Endometrium (tissue), 2 donors: ENCODE measurements at regions not wholly inside any gene's neighbourhood (a gene's known extent, or its start where the extent isn't known, plus 50 kb on each side); places are given as distances from the start of the nearest gene placed in this dataset.
"Not testable (repeated sequence)": the region's sequence is repeated elsewhere in the genome, so short reads cannot be mapped to it uniquely, and the experiment has no call there.

Experiments used
- FAIRE-seq: peaks from 2 replicates; lab custom pipeline; 2012; peaks lifted over from hg19 to GRCh38; lab: Jason Lieb, UNC
- donor health status: control.
- donor health status: control.

DNA sequence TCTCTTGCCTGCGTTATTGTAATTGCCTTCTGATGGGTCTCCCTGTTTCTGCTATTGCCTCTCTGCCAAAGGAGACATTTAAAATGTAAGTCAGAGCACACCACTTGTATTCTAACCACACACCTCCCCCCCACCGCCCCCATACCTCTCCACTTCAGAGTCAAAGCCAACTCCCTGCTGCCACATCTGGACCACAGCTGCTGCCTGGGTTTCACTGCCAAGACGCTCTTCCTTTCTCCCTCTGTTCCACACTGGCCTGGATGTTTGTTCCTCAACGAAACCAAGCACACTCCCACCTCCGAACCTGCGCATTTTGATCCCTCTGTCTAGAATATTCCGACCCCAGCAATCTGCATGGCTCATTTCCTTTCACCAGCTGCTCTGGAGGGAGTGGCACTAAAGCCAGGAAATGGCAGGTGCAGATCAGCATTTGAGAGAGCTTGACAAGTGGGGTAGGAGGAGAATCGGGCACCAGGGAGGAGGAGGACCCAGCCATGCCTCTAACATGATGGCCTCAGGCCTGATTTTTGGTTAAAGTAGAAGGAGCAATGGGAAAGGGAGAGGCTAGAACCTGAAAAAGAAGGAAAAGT lies 92.4 kb upstream of the HS3ST2 start:
- peak; percentile 65 for FAIRE-seq

DNA sequence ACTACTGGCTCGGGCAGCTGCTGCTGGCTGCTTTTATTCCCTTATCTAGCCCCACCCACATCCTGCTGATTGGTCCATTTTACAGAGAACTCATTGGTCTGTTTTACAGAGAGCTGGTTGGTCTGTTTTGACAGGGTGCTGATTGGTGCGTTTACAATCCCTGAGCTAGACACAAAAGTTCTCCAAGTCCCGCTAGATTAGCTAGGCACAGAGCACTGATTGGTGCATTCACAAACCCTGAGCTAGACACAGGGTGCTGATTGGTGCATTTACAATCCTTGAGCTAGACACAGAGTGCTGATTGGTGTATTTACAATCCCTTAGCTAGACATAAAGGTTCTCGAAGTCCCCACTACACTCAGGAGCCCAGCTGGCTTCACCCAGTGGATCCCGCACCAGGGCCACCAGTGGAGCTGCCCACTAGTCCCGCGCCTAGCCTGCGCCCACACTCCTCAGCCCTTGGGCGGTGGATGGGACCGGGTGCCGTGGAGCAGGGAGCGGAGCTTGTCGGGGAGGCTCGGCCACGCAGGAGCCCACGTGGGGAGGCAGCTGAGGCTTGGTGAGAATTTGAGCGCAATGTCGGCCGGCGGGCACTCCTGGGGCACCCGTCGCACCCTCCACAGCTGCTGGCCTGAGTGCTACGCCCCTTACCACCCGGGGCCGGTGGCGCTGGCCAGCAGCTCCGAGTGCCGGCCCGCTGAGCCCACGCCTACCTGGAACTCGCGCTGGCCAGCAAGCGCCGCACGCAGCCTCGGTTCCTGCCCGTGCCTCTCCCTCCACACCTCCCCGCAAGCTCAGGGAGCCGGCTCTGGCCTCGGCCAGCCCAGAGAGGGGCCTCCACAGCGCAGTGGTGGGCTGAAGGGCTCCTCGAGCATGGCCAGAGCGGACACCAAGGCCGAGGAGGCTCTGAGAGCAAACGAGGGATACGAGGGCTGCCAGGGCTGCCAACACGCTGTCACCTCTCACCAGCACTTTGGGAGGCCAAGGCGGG lies 91.1 kb upstream of the HS3ST2 start:
- FAIRE-seq, result not testable (repeated sequence)

DNA sequence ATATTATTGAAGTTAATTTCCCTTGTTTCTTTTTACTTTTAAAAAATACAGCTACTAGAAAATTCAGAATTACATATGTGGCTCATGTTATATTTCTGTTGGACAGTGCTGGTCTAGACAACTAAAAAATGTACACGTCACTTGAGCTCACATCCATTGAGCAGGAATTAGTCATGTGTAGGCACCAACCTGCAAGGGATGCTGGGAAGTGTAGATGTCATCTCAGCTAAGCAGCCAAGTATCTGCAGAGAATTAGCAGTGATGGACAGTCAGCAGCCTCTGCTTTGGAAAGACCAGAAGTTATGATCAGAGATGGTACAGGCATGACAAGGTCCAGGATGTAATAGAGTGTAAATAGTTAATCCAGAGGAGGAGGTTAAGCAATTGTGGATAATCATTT lies 87.1 kb upstream of the HS3ST2 start:
- no peak for FAIRE-seq

DNA sequence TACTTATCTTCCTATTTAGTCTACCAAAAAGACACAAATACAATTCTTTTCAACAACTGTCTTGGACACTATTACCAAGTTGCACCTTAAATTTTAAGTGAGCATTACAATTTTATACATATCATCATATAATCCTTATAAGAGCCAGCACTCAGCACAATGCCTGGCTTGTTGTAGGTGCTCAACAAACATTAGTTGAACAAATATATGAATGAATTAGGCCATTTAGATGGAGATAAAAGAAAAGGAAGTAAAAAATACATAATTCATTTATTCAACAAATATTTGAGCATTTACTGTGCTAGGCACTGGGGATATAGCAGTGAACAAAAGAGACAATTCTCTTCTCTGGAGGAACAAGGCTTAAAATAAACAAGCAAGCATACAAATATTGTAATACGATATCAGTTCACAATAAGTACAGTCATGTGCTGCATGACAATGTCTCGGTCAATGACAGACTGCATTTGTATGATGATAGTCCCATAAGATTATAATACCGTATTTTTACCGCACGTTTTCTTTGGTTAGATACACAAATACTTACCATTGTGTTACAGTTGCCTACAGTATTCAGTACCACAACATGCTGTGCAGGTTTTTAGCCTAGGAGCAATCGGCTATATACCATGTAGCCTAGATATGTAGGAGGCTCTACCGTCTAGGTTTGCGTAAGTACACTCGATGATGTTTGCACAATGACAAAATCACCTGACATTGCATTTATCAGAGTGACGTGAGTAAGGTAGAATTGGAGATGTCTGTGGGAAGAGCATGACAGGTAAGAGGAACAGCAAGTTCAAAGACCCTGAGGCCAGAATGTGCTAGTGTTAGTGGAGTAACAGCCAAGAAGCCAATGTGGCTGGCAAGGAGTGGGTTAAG lies 86.4 kb upstream of the HS3ST2 start:
- FAIRE-seq, result no peak

DNA sequence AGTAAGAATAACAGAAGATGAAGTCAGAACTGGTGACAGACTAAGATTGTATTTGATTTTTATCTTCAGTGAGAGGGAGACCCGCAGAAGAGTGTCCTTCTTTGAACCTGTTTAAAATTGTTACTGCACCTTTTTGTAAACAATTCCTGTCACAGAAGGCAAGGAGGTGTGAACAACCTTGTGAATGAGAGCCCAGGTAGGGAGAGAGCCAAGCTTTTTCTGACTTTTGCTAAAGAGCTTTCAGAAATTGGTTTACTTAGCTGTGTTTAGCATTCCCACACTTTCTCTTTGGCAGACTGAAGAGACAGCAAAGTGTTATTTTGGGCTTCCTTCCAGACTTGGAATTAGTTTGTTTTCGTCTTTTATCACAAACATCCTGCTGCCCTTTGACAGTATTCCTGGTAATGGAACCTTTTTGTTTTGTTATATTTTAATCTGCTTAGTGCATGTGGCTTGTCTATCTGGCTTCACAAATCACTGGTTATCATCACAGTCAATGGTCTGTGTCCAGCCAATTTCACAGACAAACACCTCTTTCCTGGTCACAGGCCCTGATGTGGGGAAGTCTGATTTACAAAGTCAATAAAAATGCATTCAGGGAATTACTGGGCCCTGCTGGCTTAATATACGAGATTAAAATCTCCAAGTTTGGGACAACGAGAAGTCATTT lies 85.7 kb upstream of the HS3ST2 start:
- FAIRE-seq, result peak; percentile 98

DNA sequence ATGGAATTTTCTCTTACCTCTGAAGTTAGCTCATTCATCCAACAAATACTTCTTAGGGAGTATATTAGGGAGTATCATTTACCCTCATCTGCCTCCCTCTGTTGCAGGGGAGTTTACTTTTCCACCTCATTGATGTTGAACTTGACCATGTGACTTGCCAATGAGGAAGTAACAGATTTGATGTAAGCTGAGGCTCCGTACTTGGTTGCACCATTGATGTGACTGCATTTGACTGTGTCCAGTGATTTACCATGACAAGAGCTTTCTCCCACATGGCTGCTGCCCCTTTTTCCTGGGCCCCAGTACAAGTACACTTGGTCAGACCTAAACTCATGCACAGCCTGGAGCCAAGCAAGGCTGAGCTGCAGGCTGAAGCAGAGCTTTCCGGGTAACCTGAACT lies 81.6 kb upstream of the HS3ST2 start:
- FAIRE-seq, result no peak

DNA sequence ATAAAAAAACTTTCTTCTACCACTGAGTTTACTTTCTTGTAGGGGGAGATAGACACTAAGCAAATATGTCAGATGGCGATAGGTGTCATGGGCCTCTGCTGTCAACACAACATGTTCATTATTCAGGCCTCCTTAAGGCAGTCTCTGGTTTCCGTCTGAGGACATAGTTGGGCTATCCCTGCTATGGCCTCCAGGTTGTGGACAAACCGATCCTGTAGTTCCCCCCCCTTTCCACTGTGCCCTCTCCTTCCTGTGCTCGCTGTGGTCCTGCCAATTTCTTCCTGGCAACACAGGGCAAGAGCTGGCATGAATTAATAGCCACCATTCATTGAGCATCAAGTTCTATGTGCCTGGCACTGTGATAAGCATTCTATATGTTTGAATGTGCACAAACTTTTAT lies 81.0 kb upstream of the HS3ST2 start:
- FAIRE-seq, result no peak

DNA sequence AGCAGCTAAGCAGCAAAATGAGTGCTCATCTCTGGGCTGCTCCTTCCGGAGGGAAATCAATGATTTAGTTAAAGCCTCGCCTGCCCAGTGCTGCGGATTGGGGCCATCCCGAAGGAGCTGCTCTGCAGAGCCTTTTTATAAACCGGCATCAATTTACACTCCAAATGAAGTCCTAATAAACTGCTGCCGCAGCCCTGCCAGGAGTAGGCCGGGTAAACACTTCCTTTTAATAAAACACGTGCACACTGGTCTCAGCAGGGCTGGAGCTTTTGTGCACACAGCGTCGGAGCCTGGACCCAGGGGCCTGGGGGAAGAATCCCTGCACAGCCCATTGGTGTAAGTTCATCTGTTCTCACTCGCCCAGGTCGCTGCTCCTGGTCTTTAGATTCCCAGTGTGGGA lies 79.6 kb upstream of the HS3ST2 start:
- no peak for FAIRE-seq

DNA sequence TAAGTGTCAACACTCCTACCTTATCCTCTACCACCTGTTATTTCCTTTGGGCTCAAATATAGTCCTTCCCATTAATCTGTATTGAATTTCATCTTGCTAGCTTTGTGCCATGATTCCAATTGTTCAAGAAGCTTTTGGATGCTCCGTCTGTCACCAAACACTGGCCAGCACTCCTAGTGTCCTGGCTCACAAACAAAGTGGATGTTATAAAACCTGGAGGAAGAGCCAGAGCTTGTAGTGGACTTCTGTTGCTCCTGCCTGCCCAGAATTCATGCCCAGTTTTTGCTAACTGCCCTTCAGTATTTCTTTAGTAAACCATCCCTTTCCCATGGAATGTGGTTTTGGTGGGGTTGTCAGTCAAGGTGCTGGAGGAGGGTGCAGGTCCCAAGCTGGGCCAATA lies 77.2 kb upstream of the HS3ST2 start:
- FAIRE-seq, result no peak

DNA sequence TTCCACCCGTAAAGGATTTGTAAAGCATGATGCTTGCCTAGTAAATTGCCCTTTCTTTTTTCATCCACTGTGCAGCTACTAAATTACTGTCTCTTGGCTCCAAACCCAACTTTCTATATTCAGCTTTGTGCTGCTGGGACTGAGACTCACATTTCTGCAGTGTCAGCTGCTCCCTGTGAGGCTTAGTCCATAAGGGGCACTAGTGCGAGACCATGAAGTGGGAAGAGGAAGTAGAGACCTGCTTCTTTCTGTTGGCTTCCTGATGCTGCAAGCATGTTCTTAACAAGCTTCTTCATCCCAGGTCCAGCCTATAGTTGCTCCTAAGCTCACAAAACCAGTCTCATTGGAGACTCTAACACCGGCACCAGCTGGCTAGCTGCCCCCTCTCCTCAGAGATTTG lies 74.9 kb upstream of the HS3ST2 start:
- FAIRE-seq, result no peak

DNA sequence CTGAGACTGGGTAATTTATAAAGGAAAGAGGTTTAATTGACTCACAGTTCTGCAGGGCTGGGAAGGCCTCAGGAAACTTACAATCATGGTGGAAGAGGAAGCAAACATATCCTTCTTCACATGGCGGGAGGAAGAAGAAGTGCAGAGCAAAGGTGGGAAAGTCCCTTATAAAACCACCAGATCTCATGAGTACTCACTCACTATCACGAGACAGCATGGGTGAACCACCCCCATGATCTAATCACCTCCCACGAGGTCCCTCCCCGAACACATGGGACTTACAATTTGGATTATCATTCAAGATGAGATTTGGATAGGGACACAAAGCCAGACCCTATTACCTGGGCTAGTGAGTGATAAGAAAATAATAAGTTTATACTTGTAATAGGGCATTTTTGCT lies 70.6 kb upstream of the HS3ST2 start:
- FAIRE-seq, result no peak

DNA sequence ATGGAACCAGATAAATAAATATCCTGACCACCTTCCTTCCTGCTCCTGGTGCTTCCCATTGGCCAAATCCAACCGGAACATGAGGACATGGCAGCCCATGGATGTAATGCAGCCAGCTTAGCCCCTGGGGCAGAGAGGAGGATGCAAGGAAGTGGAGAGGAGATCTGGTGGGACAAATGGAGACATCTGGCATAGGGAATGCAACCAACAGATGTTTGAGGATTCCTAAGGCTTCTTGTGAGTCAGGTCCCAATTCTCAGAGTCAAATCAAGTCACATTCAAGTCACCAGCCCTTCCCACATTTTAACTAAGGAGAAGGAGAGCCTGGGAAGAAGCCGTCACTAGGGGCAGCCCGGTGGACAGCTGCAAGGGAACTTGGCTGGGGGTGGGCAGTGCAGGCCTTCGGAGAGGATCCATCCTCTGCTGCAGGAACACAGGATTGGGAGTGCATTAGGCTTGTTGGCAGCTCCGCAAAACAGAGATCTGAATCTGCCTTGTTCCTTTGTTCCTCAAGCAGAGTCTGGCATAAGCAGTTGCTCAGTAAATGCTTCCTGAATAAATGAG lies 62.8 kb upstream of the HS3ST2 start:
- FAIRE-seq, result no peak

DNA sequence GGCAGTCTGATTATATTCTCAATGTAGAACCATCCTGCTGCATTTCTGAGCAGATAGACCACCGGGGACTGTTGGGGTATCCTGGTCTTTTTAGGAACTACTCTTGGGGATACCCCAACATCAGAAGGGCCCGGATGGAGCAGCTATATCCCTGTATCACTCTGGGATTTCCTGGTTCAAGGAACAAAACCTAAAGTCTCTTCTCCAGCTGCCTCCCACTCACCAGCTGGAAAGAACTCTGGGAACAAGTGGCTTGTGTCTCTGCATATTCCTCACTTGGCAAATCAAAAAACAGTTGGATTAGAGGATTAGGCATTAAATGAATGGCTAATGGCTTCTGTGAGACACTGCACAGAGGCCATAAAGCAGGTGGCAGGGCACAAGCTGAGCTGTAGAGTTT lies 62.3 kb upstream of the HS3ST2 start:
- no peak for FAIRE-seq

DNA sequence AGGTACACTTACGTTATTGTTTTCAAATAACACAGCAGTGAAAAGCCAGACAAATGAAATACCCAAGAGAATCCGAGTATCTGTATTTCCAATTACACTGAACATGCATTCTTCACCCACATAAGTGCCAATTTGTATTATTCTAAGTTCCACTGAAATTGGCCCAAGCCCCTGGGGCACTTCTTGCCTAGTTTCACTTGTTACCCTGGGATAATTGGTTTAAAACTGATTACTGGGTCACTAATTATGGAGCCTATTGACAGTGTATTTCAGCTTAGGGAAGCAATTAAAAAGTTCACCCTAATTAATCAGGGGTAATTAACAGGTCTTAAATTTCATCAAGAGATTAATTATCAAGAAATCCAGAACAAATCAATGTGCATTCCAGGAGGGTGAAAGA lies 60.5 kb upstream of the HS3ST2 start:
- FAIRE-seq, result no peak

DNA sequence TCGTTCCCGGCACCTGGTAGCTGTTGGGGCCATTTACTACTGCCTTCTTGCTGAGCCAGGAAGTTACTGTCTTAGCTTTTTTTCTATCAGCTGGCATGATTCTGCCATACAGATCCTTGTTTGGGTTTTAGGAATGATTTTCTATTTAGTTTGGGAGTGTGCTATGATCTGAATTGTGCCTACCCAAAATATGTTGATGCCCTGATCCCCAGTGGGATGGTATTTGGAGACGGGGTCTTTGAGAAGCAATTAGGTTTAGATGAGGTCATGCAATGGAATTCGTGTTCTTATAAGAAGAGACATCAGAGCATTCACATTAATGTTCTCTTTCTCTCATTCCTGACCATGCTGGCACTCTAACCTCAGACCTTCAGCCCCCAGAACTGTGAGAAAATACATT lies 59.4 kb upstream of the HS3ST2 start:
- FAIRE-seq, result no peak

DNA sequence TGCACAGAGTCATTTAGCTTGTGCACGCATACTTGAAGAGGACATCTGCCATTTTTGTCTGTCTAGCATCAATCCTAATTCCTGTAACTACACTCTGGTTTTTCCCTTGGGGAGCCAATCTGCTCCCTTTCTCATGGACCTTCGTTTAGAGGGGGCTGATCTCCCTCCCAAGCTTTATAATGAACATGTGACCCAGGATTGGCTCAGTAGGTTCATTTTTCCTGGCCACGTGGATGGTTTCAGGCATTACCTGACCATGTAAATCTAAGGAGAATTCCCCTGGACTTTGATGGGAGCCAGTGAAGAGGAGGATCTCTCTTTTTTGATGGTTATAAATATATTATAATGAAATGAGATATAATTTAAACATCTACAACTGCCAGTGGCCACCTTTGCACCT lies 56.8 kb upstream of the HS3ST2 start:
- FAIRE-seq, result no peak

DNA sequence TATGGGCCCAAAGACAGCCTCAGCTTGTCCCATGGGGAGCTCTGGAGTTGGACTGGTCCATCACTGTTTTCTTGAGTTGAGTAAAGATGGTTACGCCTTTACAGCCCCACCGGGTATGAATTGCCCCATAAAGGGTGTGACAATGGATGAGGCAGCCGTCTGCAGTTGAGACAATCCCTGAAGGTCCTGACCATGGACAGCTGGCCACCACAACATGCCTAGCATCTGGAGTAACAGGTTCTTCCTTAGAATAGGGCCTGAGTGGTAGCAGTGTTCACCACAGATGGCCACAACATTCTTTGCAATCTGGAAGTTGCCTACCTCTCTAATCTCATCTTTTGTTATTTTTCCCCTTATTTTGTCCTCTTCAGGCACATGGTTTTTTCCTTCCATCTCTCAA lies 51.5 kb upstream of the HS3ST2 start:
- FAIRE-seq, result no peak

DNA sequence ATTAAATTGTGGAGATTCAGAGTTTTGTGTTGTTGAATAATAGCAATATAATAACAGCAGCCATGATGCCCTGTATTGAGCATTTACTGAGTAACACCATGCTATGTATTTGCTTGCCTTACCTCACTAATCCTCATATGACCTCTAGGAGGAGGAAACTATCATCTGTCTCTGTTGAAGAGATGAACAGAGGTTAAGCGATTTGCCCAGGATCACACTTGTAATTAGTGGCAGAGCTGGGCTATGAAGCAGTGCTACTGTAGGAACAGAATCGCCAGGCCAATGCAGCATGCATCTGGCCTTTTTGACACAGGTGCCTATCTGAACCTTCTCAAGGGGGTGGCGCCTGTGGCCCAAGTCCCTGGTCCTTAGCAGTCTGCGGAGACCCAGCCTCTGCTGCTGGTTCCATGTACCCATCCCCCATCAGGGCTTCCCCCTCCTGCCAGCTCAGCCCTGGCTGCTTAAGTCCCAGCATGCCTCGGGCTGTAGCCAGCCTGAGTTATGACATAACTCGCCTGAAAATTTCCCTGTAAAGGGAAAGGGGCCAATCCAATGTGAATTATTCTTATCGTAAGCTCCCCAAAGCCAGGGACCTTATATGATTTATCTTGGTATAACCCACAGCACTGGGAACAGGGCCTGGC lies 50.4 kb upstream of the HS3ST2 start:
- no peak for FAIRE-seq
